ENCODE measurements at regions not wholly inside any gene's neighbourhood (a gene's known extent, or its start where the extent isn't known, plus 50 kb on each side); places are given as distances from the start of the nearest gene placed in this dataset.

DNA sequence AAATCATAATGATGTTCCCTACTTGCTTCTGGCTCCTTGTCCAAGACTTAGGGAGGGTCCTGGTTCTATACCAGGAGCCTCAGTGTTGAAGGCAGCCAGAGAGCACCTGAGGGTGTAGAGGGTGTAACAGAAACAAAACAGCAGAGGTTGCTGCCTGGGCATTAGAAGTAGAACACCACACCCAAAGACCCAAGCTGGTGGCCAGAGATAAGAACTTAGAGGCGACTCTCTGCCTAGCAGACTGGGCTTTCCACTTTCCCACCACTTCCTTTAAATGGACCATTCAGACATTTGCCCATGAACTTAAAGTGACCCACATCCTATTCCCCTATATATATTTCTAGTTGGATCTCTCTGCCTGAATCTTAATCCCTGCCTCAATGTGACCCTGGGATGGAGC lies 189.8 kb downstream of the KLF13 start:
- Histone ChIP-seq H3K27me3 (no peaks in the 10 kb centered on the region), H3K36me3 (no peaks in the 10 kb centered on the region), H3K9me3 (no peaks in the 10 kb centered on the region), H3K27ac (no peak overlapping the region), H3K4me3 (no peak overlapping the region), H3K4me1 (no peaks in the 10 kb centered on the region)
- TF ChIP-seq, protein P1, sequence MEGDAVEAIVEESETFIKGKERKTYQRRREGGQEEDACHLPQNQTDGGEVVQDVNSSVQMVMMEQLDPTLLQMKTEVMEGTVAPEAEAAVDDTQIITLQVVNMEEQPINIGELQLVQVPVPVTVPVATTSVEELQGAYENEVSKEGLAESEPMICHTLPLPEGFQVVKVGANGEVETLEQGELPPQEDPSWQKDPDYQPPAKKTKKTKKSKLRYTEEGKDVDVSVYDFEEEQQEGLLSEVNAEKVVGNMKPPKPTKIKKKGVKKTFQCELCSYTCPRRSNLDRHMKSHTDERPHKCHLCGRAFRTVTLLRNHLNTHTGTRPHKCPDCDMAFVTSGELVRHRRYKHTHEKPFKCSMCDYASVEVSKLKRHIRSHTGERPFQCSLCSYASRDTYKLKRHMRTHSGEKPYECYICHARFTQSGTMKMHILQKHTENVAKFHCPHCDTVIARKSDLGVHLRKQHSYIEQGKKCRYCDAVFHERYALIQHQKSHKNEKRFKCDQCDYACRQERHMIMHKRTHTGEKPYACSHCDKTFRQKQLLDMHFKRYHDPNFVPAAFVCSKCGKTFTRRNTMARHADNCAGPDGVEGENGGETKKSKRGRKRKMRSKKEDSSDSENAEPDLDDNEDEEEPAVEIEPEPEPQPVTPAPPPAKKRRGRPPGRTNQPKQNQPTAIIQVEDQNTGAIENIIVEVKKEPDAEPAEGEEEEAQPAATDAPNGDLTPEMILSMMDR (IDR thresholded peaks at IDR 0.05), result no peak
- no peak for DNase-seq
- intact Hi-C loops (cut with DNase I; ENCODE audit: low total_unique reads), result no loop called here

DNA sequence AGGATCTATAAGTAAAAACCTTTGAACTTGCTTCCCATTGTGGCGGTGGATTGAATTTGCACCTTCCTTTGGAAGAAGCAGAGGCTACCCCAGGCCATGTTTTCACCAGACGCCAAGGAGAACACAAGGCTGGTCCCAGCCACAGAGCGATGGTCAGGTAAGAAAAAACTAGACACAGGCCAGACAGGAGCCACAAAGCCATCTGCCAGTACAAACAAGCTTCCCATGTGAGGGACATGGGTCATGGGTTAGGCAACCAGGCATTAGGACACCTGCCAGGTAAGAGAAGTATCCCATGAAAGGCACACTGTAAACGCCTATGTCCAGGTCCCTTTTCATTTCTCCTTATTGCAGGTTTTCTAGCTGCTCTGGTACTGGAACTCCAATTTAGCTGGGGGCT lies 190.2 kb downstream of the KLF13 start:
- H3K4me1 ChIP-seq, result no peaks in the 10 kb centered on the region
- H3K27me3 ChIP-seq, result no peaks in the 10 kb centered on the region
- no peak for DNase-seq
- no peak overlapping the region for H3K27ac ChIP-seq
- intact Hi-C loops (cut with DNase I; ENCODE audit: low total_unique reads), result no loop called here
- H3K4me3 ChIP-seq, result no peak overlapping the region
- H3K9me3 ChIP-seq, result no peaks in the 10 kb centered on the region
- no peaks in the 10 kb centered on the region for H3K36me3 ChIP-seq
- TF ChIP-seq, protein P1 (IDR thresholded peaks at IDR 0.05), result no peak

DNA sequence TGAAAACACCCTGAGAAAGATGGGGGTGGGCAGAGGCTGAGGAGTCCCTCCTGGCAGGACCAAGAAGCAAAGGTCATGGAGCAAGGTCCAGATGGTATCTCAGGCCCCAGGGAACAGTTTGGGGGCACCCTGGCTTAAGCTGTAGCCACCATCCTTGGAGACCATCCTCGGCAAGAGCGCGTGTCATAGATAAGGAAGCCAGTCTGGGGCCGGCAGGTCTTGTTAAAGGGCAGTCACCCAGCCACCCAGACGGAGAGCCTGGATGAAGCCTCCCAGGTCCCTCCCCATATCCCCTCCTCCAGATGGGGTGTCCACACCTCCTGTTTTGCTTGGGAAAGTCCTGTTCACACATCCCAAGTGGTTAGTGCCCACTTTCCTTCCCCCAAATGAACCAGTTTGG lies 191.1 kb downstream of the KLF13 start:
- no peaks in the 10 kb centered on the region for H3K9me3 ChIP-seq

DNA sequence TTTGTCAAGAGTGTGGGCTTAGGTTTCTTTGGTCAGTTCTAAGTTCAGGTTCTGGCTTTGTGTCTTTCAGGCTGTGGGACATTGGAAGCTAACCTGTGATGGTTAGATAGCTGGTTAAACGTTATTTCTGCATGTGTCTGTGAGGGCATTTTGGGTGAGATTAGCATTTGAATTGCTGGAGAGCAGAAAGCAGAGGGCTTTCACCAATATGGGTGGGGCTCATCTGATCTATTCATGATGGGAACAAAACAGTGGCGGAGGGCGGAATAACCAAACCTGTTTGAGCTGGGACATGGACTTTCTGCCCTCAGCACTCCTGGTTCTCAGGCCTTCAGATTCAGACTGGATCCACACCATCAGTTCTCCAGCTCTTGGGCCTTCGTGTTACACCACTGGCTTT lies 195.4 kb downstream of the KLF13 start:
- H3K4me1 ChIP-seq, result no peaks in the 10 kb centered on the region
- no peak overlapping the region for H3K27ac ChIP-seq
- no peaks in the 10 kb centered on the region for H3K9me3 ChIP-seq
- H3K36me3 ChIP-seq, result peaks cover 0 to 11% (median 4%) of the 10 kb centered on the region in 3 donors
- no peak overlapping the region for H3K4me3 ChIP-seq
- H3K27me3 ChIP-seq, result no peaks in the 10 kb centered on the region
- DNase-seq, result no peak
- intact Hi-C loops (cut with DNase I; ENCODE audit: low total_unique reads), result no loop called here
- TF ChIP-seq, protein P1 (IDR thresholded peaks at IDR 0.05), result no peak

More for the DNA sequence above, 191.1 kb downstream of the KLF13 start:
- intact Hi-C loops (cut with DNase I; ENCODE audit: low total_unique reads), result no loop called here
- H3K27me3 ChIP-seq, result no peaks in the 10 kb centered on the region
- H3K36me3 ChIP-seq, result no peaks in the 10 kb centered on the region
- no peaks in the 10 kb centered on the region for H3K4me1 ChIP-seq
- no peak overlapping the region for H3K4me3 ChIP-seq
- DNase-seq, result no peak
- TF ChIP-seq, protein P1 (IDR thresholded peaks at IDR 0.05), result no peak
- no peak overlapping the region for H3K27ac ChIP-seq

DNA sequence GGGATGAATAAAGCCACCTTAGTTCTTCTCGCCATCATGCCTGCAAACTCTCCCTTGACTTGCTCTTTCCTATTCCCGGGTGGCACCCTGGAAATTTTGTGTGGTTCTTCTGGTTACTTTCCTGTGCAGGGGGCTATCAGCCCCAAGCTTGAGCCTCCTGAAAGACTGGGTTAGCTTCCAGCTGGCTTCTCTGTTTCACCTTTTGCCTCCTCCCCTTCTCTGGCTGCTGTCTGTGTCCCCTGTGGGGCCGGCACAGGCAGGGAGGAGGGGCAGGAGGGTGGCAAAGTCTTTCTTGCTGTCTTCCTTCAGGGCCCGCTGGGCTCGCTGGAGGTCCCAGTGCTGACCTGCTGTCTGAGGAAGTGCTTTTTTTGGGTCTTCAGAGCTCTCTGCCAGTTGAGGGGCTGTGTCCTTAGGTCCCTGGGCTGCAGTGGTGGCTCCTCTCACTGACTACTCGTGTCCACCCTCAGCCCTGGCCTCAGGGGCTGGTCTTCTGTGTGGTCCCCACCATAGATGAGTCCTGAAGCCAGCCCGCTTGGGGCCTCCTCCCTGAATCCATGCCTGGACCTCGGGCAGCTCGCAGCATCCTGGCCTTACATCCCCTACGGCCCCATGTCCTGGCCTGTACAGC lies 196.5 kb downstream of the KLF13 start:
- Histone ChIP-seq H3K4me3 (no peak overlapping the region), H3K36me3 (peaks cover 0 to 12% (median 4%) of the 10 kb centered on the region in 3 donors), H3K9me3 (no peaks in the 10 kb centered on the region), H3K27ac (no peak overlapping the region), H3K4me1 (no peaks in the 10 kb centered on the region), H3K27me3 (no peaks in the 10 kb centered on the region)
- no peak for DNase-seq
- TF ChIP-seq, protein P1 (IDR thresholded peaks at IDR 0.05), result no peak
- intact Hi-C loops (cut with DNase I; ENCODE audit: low total_unique reads), result no loop called here

DNA sequence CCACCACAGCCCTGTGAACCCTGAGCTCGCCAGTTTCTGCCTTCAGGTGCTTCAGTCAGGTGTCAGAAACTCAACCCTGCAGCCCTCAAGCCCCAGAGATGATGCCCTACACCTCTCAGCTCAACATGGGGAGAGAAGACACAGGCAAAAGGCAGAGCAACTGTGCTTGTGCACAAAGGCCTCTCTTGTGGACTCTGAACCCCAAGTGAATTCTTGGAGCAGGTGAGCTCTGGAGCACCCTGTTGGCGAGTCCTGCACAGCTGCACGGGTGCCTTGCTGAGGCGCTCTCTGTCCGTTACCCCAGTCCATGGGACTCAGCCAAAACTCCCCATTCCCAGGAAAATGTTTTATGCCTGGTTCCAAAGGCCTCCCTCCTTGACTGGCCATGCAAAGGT lies 197.0 kb downstream of the KLF13 start:
- Histone ChIP-seq H3K4me3 (no peak overlapping the region), H3K27ac (no peak overlapping the region), H3K27me3 (no peaks in the 10 kb centered on the region), H3K4me1 (no peaks in the 10 kb centered on the region), H3K36me3 (peaks cover 0 to 17% (median 4%) of the 10 kb centered on the region in 3 donors), H3K9me3 (no peaks in the 10 kb centered on the region)
- TF ChIP-seq, protein P1 (IDR thresholded peaks at IDR 0.05), result no peak
- DNase-seq, result no peak
- intact Hi-C loops (cut with DNase I; ENCODE audit: low total_unique reads), result no loop called here

All from tibial artery (tissue), 4 donors.